Trophoblast cell (in vitro differentiated cells and primary cell): ENCODE measurements at regions not wholly inside any gene's neighbourhood (a gene's known extent, or its start where the extent isn't known, plus 50 kb on each side); places are given as distances from the start of the nearest gene placed in this dataset.

Experiments
- DNase-seq, 2 donors: peaks; one replicate each; pipeline ENCODE4 v3.0.0-alpha.2; 2016
- H2AFZ ChIP-seq: 2 replicates; pipeline ENCODE4 v1.6.1; 2013; ENCODE audit warnings: low read length, moderate library complexity, mild to moderate bottlenecking; ENCODE audit not compliant: insufficient read depth, poor library complexity
- H2AK5ac ChIP-seq: 2 replicates; pipeline ENCODE4 v1.6.1; 2013; ENCODE audit warnings: mild to moderate bottlenecking, low read length
- H2BK120ac ChIP-seq: 2 replicates; pipeline ENCODE4 v1.6.1; 2013; ENCODE audit warnings: low read length, mild to moderate bottlenecking, moderate library complexity; ENCODE audit not compliant: insufficient read depth, poor library complexity
- H2BK12ac ChIP-seq: 2 replicates; pipeline ENCODE4 v1.6.1; 2013; ENCODE audit warnings: mild to moderate bottlenecking, low read length, moderate library complexity
- H2BK5ac ChIP-seq: 2 replicates; pipeline ENCODE4 v1.6.1; 2013; ENCODE audit warnings: low read length, low read depth, moderate library complexity, mild to moderate bottlenecking; ENCODE audit not compliant: poor library complexity
- H3K14ac ChIP-seq: 2 replicates; pipeline ENCODE4 v1.6.1; 2013; ENCODE audit warnings: mild to moderate bottlenecking, low read length
- H3K18ac ChIP-seq: 2 replicates; pipeline ENCODE4 v1.6.1; 2013; ENCODE audit warnings: mild to moderate bottlenecking, low read length
- H3K23ac ChIP-seq: 2 replicates; pipeline ENCODE4 v1.6.1; 2013; ENCODE audit warnings: low read length
- H3K27ac ChIP-seq: 2 replicates; pipeline ENCODE4 v1.5.1; 2013; ENCODE audit warnings: low read depth, mild to moderate bottlenecking, inconsistent platforms, low read length, moderate library complexity
- H3K27me3 ChIP-seq: 2 replicates; pipeline ENCODE4 v1.6.1; 2013; ENCODE audit warnings: inconsistent platforms, mild to moderate bottlenecking, low read length, moderate library complexity; ENCODE audit not compliant: insufficient read depth
- H3K36me3 ChIP-seq, 2 experiments: 1 replicate in 1 of 2; 2 replicates in 1 of 2; pipeline ENCODE4 v1.6.1; 2013; ENCODE audit warnings: low read length in 2 of 2, mild to moderate bottlenecking in 2 of 2, moderate library complexity in 1 of 2; ENCODE audit not compliant: insufficient read depth in 2 of 2, control insufficient read depth in 1 of 2
- H3K4ac ChIP-seq: 2 replicates; pipeline ENCODE4 v1.6.1; 2013; ENCODE audit warnings: low read depth, mild to moderate bottlenecking, low read length, moderate library complexity
- H3K4me1 ChIP-seq, 2 experiments: 1 replicate in 1 of 2; 2 replicates in 1 of 2; pipeline ENCODE4 v1.6.1; 2013; ENCODE audit warnings: low read length in 2 of 2, mild to moderate bottlenecking in 2 of 2, moderate library complexity in 1 of 2; ENCODE audit not compliant: insufficient read depth in 2 of 2, control insufficient read depth in 1 of 2
- H3K4me2 ChIP-seq: 2 replicates; pipeline ENCODE4 v1.6.1; 2013; ENCODE audit warnings: inconsistent platforms, mild to moderate bottlenecking, low read length, moderate library complexity
- H3K4me3 ChIP-seq: 2 replicates; pipeline ENCODE4 v1.5.1; 2013; ENCODE audit warnings: mild to moderate bottlenecking, low read depth, low read length, inconsistent platforms
- H3K79me1 ChIP-seq: one replicate; pipeline ENCODE4 v1.6.1; 2013; ENCODE audit warnings: low read length
- H3K79me2 ChIP-seq: 2 replicates; pipeline ENCODE4 v1.6.1; 2013; ENCODE audit warnings: low read length, mild to moderate bottlenecking; ENCODE audit not compliant: control insufficient read depth, insufficient read depth, poor library complexity
- H3K9ac ChIP-seq: 2 replicates; pipeline ENCODE4 v1.6.1; 2013; ENCODE audit warnings: mild to moderate bottlenecking, low read length
- H3K9me3 ChIP-seq: 2 replicates; pipeline ENCODE4 v1.6.1; 2013; ENCODE audit warnings: low read depth, mild to moderate bottlenecking, control low read depth, inconsistent platforms, low read length; ENCODE audit not compliant: insufficient read depth
- H4K12ac ChIP-seq: 2 replicates; pipeline ENCODE4 v1.6.1; 2013; ENCODE audit warnings: low read depth, mild to moderate bottlenecking, low read length, moderate library complexity
- H4K8ac ChIP-seq: 2 replicates; pipeline ENCODE4 v1.6.1; 2013; ENCODE audit warnings: low read depth, mild to moderate bottlenecking, low read length, moderate library complexity
- H4K91ac ChIP-seq: one replicate; pipeline ENCODE4 v1.6.1; 2013; ENCODE audit warnings: low read depth, mild to moderate bottlenecking, low read length, moderate library complexity
- WGBS: extraction: QIAGEN DNeasy Blood & Tissue Kit; methylation state at CpG from one replicate; pipeline ENCODE4 v1.1.7; 2013; ENCODE audit warnings: missing lambda C conversion rate; ENCODE audit not compliant: insufficient read length, insufficient coverage; ENCODE audit errors: extremely low coverage; 5-methylcytosine and 5-hydroxymethylcytosine counted together

- Histone ChIP-seq H3K4me3 (no peak overlapping the region), H2BK120ac (no peak overlapping the region), H2BK12ac (no peak overlapping the region), H3K27ac (no peak overlapping the region), H3K79me2 (no peaks in the 10 kb centered on the region), H4K91ac (no peak overlapping the region), H3K36me3 (no peaks in the 10 kb centered on the region), H2AFZ (no peak overlapping the region), H3K79me1 (no peaks in the 10 kb centered on the region), H3K4me1 (no peaks in the 10 kb centered on the region), H4K8ac (no peak overlapping the region), H3K9ac (no peak overlapping the region), H3K4me2 (no peak overlapping the region), H3K4ac (no peak overlapping the region), H3K9me3 (no peaks in the 10 kb centered on the region), H3K27me3 (no peaks in the 10 kb centered on the region), H3K23ac (no peak overlapping the region), H2AK5ac (no peak overlapping the region), H3K14ac (no peak overlapping the region), H4K12ac (no peak overlapping the region), H3K18ac (no peak overlapping the region), H2BK5ac (no peak overlapping the region)
- no CpG with 5 or more reads among the region's 2 CpGs for WGBS
- no peak for DNase-seq
Measured at GRCh38 chr4:81747242-81747930, 275.7 kb upstream of the RASGEF1B start.

- no peaks in the 10 kb centered on the region for H3K79me2 ChIP-seq
- H2BK120ac ChIP-seq = no peak overlapping the region
- H3K14ac ChIP-seq = no peak overlapping the region
- H4K91ac ChIP-seq = no peak overlapping the region
- no peak overlapping the region for H3K18ac ChIP-seq
- no peak overlapping the region for H3K4me2 ChIP-seq
- H3K4me1 ChIP-seq = no peaks in the 10 kb centered on the region
- H3K4ac ChIP-seq = no peak overlapping the region
- no peak overlapping the region for H4K12ac ChIP-seq
- H3K23ac ChIP-seq = no peak overlapping the region
- no CpG with 5 or more reads among the region's 1 CpG for WGBS
- H4K8ac ChIP-seq = no peak overlapping the region
- no peaks in the 10 kb centered on the region for H3K9me3 ChIP-seq
- H2AFZ ChIP-seq = no peak overlapping the region
- DNase-seq = no peak
- no peak overlapping the region for H2BK5ac ChIP-seq
- H3K9ac ChIP-seq = no peak overlapping the region
- no peak overlapping the region for H3K4me3 ChIP-seq
- no peak overlapping the region for H3K27ac ChIP-seq
- H3K79me1 ChIP-seq = no peaks in the 10 kb centered on the region
- no peak overlapping the region for H2AK5ac ChIP-seq
- no peaks in the 10 kb centered on the region for H3K36me3 ChIP-seq
- no peak overlapping the region for H2BK12ac ChIP-seq
- no peaks in the 10 kb centered on the region for H3K27me3 ChIP-seq
Measured at GRCh38 chr4:81746773-81747172, 275.1 kb upstream of the RASGEF1B start.

- Histone ChIP-seq H2BK5ac (no peak overlapping the region), H3K4me3 (no peak overlapping the region), H3K18ac (no peak overlapping the region), H3K4me2 (no peak overlapping the region), H3K4ac (no peak overlapping the region), H3K23ac (no peak overlapping the region), H3K36me3 (no peaks in the 10 kb centered on the region), H3K27me3 (no peaks in the 10 kb centered on the region), H3K79me2 (no peaks in the 10 kb centered on the region), H3K79me1 (no peaks in the 10 kb centered on the region), H3K14ac (no peak overlapping the region), H3K4me1 (no peaks in the 10 kb centered on the region), H4K12ac (no peak overlapping the region), H3K9me3 (no peaks in the 10 kb centered on the region), H2BK12ac (no peak overlapping the region), H2BK120ac (no peak overlapping the region), H4K91ac (no peak overlapping the region), H3K27ac (no peak overlapping the region), H2AFZ (no peak overlapping the region), H4K8ac (no peak overlapping the region), H3K9ac (no peak overlapping the region), H2AK5ac (no peak overlapping the region)
- DNase-seq = peak; percentile 73 to 74
- WGBS = no CpG with 5 or more reads among the region's 2 CpGs
Measured at GRCh38 chr4:81746071-81746470, 274.4 kb upstream of the RASGEF1B start.

GRCh38 chr4:81745050-81745449 lies 273.3 kb upstream of the RASGEF1B start:
- no peak overlapping the region for H2AFZ ChIP-seq
- no peak overlapping the region for H4K91ac ChIP-seq
- no peak overlapping the region for H4K12ac ChIP-seq
- no peak overlapping the region for H4K8ac ChIP-seq
- no peak overlapping the region for H3K4me3 ChIP-seq
- H3K27me3 ChIP-seq = no peaks in the 10 kb centered on the region
- no peak overlapping the region for H2BK120ac ChIP-seq
- no peaks in the 10 kb centered on the region for H3K79me1 ChIP-seq
- no peaks in the 10 kb centered on the region for H3K79me2 ChIP-seq
- no peak for DNase-seq
- no peak overlapping the region for H2BK5ac ChIP-seq
- no peaks in the 10 kb centered on the region for H3K4me1 ChIP-seq
- H2BK12ac ChIP-seq = no peak overlapping the region
- no peak overlapping the region for H3K4me2 ChIP-seq
- H3K18ac ChIP-seq = no peak overlapping the region
- H3K14ac ChIP-seq = no peak overlapping the region
- H3K9ac ChIP-seq = no peak overlapping the region
- no peaks in the 10 kb centered on the region for H3K9me3 ChIP-seq
- H3K4ac ChIP-seq = no peak overlapping the region
- H2AK5ac ChIP-seq = no peak overlapping the region
- no peak overlapping the region for H3K23ac ChIP-seq
- no peak overlapping the region for H3K27ac ChIP-seq
- no peaks in the 10 kb centered on the region for H3K36me3 ChIP-seq
- no CpG with 5 or more reads among the region's 3 CpGs for WGBS
